HG02852 (cell line): ENCODE measurements at regions not wholly inside any gene's neighbourhood (a gene's known extent, or its start where the extent isn't known, plus 50 kb on each side); places are given as distances from the start of the nearest gene placed in this dataset.
"Not testable (repeated sequence)": the region's sequence is repeated elsewhere in the genome, so short reads cannot be mapped to it uniquely, and the experiment has no call there.

ENCODE experiments used
- ATAC-seq: cut with Tn5 transposase; IDR thresholded peaks from one replicate; pipeline ENCODE4 v1.9.1; 2021; ENCODE audit warnings: mild to moderate bottlenecking, moderate library complexity; ENCODE audit not compliant: unreplicated experiment

DNA sequence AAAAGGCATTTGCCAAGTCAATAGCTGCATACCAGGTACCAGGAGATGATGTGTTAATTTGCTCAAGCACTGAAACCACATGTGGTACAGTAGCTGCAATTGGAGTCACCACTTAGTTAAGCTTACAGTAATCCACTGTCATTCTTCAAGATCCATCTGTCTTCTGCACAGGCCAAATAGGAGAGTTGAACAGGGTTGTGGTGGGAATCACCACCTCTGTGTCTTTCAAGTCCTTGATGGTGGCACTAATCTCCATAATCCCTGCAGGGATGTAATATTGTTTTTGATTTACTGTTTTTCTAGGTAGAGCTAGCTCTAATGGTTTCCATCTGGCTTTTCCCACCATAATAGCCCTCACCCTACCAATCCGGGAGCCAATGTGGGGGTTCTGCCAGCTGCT, 91.9 kb downstream of the FCRL5 start:
- no peak for ATAC-seq

DNA sequence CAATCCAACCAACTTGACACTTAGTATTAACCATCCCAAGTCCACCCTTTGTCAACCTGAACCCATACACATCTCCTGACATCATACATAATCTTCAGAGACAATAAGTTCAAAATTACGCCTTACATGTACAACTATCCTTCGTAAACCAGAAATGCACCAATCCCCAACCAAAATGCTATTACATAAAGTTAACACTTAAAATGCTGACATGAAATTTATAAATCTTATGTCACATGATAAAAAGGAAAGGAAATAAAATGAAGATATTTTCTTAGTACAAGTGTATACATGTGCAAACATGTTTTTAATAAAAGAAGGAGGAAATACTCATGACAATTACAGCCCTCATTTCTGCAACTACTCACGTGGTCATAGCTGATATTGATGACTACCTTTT, 95.0 kb downstream of the FCRL5 start:
- no peak for ATAC-seq

DNA sequence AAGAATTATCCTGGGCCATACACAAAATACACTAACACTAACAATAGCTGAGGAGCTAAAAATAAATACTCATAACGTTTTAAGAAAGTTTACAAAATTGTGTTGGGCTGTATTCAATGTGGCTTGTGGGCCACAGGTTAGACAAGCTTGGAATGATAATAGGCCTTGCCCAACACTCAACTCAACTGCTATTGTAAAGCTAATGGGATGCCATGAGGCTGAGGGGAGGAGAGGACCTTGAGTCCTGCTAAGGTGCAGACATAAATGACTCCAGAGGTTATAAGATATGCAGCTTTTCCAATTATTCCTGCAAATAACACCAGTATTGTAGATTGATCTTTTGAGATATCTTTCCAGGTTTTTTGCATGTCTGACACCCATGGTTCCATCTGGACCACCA, 97.0 kb downstream of the FCRL5 start:
- ATAC-seq = no peak

DNA sequence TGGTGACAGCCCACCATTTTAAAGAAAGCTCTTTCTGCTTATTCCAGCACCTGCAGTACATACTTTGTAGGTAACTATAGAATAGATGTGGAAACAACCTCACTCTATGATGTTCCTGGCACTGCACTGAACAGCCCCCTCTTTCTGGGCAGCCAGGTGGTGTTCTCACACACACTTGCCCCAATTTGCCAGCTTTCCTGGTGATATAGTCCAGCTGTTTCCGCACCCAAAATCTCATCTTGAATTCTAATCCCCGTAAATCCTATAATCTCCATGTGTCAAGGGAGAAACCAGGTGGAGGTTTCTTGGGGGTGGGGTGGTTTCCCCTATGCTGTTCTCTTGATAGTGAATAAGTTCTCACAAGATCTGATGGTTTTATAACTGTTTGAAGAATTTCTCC, 102.2 kb downstream of the FCRL5 start:
- no peak for ATAC-seq

GRCh38 chr1:157448636-157449035, 103.7 kb downstream of the FCRL5 start:
- no peak for ATAC-seq

DNA sequence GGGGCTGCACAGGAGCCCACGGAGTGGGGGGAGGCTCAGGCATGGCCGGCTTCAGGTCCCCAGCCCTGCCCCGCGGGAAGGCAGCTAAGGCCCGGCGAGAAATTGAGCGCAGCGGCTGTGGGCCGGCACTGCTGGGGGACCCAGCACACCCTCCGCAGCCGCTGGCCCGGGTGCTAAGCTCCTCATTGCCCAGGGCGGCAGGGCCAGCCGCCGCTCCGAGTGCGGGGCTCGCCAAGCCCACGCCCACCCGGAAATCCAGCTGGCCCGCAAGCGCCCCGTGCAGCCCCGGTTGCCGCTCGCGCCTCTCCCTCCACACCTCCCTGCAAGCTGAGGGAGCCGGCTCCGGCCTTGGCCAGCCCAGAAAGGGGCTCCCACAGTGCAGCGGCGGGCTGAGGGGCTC, 106.0 kb downstream of the FCRL5 start:
- ATAC-seq = not testable (repeated sequence)

- not testable (repeated sequence) for ATAC-seq
Observed at GRCh38 chr1:157445616-157446140, 106.6 kb downstream of the FCRL5 start.

- no peak for ATAC-seq
Observed at GRCh38 chr1:157442065-157442464, 110.2 kb downstream of the FCRL5 start.

DNA sequence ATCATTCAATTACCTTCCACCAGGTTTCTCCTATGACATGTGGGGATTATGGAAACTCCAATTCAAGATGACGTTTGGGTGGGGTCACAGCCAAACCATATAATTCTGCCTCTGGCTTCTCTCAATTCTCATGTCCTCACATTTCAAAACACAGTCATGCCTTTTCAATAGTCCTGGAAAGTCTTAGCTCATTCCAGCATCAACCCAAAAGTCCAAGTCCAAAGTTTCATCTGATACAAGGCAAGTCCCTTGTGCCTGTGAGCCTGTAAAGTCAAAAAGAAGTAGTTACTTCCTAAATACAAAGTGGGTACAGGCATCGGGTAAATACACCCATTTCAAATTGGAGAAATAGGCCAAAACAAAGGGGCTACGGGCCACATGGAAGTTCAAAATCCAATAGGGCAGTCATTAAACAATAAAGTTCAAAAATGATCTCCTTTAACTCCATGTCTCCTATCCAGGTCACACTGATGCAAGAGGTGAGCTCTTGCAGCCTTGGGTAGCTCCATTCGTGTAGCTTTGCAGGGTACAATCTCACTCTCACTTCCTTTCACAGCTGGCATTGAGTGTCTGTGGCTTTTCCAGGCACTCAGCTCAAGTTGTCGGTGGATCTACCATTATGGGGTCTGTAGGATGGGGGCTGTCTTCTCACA, 112.9 kb downstream of the FCRL5 start:
- no peak for ATAC-seq

GRCh38 chr1:157438613-157439012, 113.7 kb downstream of the FCRL5 start:
- no peak for ATAC-seq

DNA sequence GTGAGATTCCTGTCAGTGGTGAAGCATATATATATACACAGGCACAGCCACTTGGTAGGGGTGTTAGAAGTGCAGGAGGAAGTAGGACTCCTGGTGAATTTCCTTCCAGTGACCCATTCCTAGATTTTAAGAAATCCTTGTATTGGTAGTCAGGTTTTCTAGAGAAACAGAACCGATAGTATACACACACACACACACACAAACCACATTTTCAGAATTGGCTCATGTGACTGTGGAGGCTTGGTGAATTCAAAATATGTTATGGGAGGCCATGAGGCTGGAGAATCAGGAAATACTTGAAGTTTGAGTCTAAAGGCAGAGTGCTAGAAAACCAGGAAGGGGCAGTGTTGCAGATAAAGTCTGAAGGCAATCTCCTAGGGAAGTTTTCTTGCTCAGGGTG, 114.2 kb downstream of the FCRL5 start:
- no peak for ATAC-seq

GRCh38 chr1:157437296-157437695, 115.0 kb downstream of the FCRL5 start:
- no peak for ATAC-seq

DNA sequence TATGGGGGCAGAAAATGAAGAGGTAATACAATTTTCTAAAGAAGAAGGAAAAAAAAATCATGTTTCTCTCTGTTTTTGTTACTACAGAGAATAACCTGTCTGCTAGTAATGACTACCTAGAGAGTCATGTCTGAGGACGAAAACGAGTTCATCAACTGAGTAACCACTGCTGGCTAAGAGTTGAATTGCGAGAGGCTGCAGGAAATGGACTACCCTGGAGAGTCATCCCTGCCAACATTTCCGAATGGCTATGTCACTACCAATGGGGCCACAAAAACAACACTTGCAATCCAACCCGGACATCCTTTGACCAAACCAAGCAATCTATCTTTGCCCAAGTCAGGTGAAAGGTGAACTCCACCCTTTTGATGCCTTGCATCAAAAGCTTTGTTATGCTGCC, 120.6 kb downstream of the FCRL5 start:
- no peak for ATAC-seq

DNA sequence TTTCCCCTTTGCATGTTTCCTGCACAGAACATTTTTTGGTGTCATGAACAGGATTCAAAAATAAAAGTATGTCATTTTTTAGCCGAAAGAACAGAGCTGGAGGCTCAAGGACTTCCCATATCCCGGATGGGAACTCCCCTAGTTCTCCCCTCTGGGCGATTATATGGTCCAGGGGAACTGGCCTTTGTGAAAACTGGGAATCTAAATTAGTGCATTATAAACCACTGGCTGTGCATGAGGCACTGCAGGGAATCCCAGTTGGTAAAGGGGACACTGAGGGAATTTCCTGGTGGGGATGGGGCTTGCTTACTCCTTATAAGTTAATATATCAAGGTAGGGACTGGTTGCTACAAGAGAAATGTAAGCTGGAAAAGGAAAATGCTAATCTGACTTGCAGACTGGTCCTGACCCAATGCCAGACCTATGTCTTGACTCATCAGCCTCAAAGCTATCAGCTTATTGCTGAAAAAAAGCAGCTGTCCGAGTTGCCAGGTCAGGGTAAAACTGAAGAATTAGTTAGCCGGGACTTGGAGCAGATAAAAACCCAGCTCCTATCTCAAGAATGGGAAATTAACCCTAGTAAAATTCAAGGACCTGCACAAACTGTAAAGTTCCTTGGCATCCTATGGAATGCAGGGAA, 122.6 kb downstream of the FCRL5 start:
- ATAC-seq = no peak

DNA sequence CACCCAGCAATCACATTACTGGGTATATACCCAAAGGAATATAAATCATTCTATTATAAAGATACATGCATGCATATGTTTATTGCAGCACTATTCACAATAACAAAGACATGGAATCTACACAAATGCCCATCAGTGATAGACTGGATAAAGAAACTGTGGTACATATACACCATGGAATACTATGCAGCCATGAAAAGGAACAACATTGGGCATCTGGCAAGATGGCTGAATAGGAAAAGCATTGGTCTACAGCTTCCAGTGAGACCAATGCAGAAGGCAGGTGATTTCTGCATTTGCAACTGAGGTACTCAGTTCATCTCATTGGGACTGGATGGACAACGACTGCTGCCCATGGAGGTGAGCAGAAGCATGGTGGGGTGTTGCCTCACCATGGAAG, 128.6 kb downstream of the FCRL5 start:
- ATAC-seq = not testable (repeated sequence)

- ATAC-seq = no peak
Observed at GRCh38 chr1:157419845-157420542, 132.3 kb downstream of the FCRL5 start.

GRCh38 chr1:157418659-157419058, 133.7 kb downstream of the FCRL5 start:
- ATAC-seq = no peak

- ATAC-seq = no peak
Observed at GRCh38 chr1:157418231-157418630, 134.1 kb downstream of the FCRL5 start.

GRCh38 chr1:157415661-157416060, 136.7 kb downstream of the FCRL5 start:
- no peak for ATAC-seq

DNA sequence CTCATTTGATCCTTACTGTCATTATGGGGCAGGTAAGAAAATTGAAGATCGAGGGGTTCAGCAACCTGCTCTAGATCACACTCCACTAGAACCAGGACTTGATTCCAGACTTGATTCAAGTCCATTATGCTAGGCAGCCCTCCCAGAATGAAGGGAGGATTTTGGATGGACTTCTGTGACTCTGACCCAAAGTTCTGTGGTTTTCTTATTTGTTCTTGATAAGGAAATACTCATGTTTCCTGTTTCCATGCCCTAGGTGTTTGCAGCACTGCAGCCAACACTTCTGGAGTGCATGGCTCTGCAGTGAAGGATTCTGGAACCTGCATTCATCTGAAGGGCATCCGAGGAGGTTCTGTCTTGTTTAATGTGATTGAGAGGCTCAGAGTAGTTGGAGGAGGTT, 140.0 kb downstream of the FCRL5 start:
- no peak for ATAC-seq

DNA sequence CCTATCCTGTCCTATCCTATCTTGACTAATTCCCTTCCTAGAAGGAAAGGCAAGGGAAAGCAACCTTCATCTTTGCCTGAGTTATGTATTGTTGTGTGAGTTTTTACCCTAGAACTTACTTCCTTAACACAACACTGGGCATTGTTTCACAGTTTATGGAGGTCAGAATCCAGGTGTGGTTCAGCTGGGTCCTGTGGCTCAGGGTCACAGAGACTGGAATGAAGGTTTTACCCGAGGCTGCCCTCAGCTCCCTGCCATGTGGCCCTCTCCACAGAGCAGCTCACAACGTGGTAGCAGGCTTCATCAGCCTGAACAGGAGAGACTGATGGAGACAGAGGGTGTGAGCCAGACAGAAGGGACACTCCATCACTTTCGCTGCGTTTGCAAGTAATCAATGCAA, 140.5 kb downstream of the FCRL5 start:
- no peak for ATAC-seq

GRCh38 chr1:157411064-157411463, 141.3 kb downstream of the FCRL5 start:
- no peak for ATAC-seq
